OCI-LY7 (cell line): ENCODE measurements at regions not wholly inside any gene's neighbourhood (a gene's known extent, or its start where the extent isn't known, plus 50 kb on each side); places are given as distances from the start of the nearest gene placed in this dataset.

Experiments
- CTCF ChIP-seq: fragments of 200-600 bp; sonication (generic); conservative IDR thresholded peaks from 2 replicates; pipeline ENCODE4 v1.5.1; 2014; ENCODE audit warnings: mild to moderate bottlenecking, antibody characterized with exemption, low read length, moderate library complexity, mixed read lengths
- EZH2phosphoT487 ChIP-seq: fragments of 200-600 bp; sonication (generic); IDR thresholded peaks from 2 replicates; pipeline ENCODE4 v1.6.1; 2018; ENCODE audit warnings: low read depth, borderline replicate concordance, mild to moderate bottlenecking, mixed run types, antibody characterized with exemption, low read length, moderate library complexity, mixed read lengths

GRCh38 chrX:143945171-143945570 is 61.3 kb downstream of the UBE2NL start:
- TF ChIP-seq CTCF (no peak), EZH2phosphoT487 (no peak)
